Skeletal muscle satellite cell (primary cell): ENCODE measurements at regions not wholly inside any gene's neighbourhood (a gene's known extent, or its start where the extent isn't known, plus 50 kb on each side); places are given as distances from the start of the nearest gene placed in this dataset.
"Not testable (repeated sequence)": the region's sequence is repeated elsewhere in the genome, so short reads cannot be mapped to it uniquely, and the experiment has no call there.

Experiments used
- H3K27me3 ChIP-seq: 2 replicates; pipeline ENCODE4 v1.7.0; 2013; ENCODE audit warnings: low read length; ENCODE audit not compliant: control insufficient read depth, insufficient read depth
- H3K36me3 ChIP-seq: 2 replicates; pipeline ENCODE4 v1.7.0; 2013; ENCODE audit warnings: mild to moderate bottlenecking, control low read depth, low read length; ENCODE audit not compliant: insufficient read depth
- H3K4me1 ChIP-seq: 2 replicates; pipeline ENCODE4 v1.7.0; 2013; ENCODE audit warnings: low read length; ENCODE audit not compliant: control insufficient read depth, insufficient read depth
- H3K4me2 ChIP-seq: 2 replicates; pipeline ENCODE4 v1.7.0; 2013; ENCODE audit warnings: mild to moderate bottlenecking, low read length
- H3K4me3 ChIP-seq: 2 replicates; pipeline ENCODE4 v1.7.0; 2013; ENCODE audit warnings: low read length
- H3K9ac ChIP-seq: 2 replicates; pipeline ENCODE4 v1.7.0; 2013; ENCODE audit warnings: mild to moderate bottlenecking, low read depth, low read length, moderate library complexity
- H3K9me3 ChIP-seq: replicated peaks from 2 replicates; pipeline ENCODE4 v1.7.0; 2013; ENCODE audit warnings: mild to moderate bottlenecking, control low read depth, low read length

- Histone ChIP-seq H3K4me1 (no peaks in the 10 kb centered on the region), H3K36me3 (no peaks in the 10 kb centered on the region), H3K27me3 (no peaks in the 10 kb centered on the region), H3K4me2 (no peak overlapping the region), H3K4me3 (no peak overlapping the region), H3K9me3 (no peaks in the 10 kb centered on the region), H3K9ac (no peak overlapping the region)
Observed at GRCh38 chrX:121365572-121366161, 318.3 kb downstream of the GLUD2 start.

- no peaks in the 10 kb centered on the region for H3K9me3 ChIP-seq
- H3K4me3 ChIP-seq, result no peak overlapping the region
- H3K27me3 ChIP-seq, result no peaks in the 10 kb centered on the region
- H3K4me2 ChIP-seq, result no peak overlapping the region
- no peaks in the 10 kb centered on the region for H3K4me1 ChIP-seq
- no peak overlapping the region for H3K9ac ChIP-seq
- H3K36me3 ChIP-seq, result no peaks in the 10 kb centered on the region
Observed at GRCh38 chrX:121374471-121374870, 327.1 kb downstream of the GLUD2 start.

- not testable (repeated sequence) for H3K9me3 ChIP-seq, H3K9ac ChIP-seq, H3K4me2 ChIP-seq, H3K4me1 ChIP-seq, H3K36me3 ChIP-seq, H3K27me3 ChIP-seq, H3K4me3 ChIP-seq
Observed at GRCh38 chrX:121381915-121382314, 334.5 kb downstream of the GLUD2 start.

GRCh38 chrX:121389976-121390714 lies 342.7 kb downstream of the GLUD2 start:
- no peaks in the 10 kb centered on the region for H3K27me3 ChIP-seq
- no peaks in the 10 kb centered on the region for H3K9me3 ChIP-seq
- no peak overlapping the region for H3K4me2 ChIP-seq
- no peak overlapping the region for H3K9ac ChIP-seq
- H3K4me1 ChIP-seq, result no peaks in the 10 kb centered on the region
- no peaks in the 10 kb centered on the region for H3K36me3 ChIP-seq
- H3K4me3 ChIP-seq, result no peak overlapping the region

- no peaks in the 10 kb centered on the region for H3K9me3 ChIP-seq
- H3K9ac ChIP-seq, result no peak overlapping the region
- H3K4me2 ChIP-seq, result no peak overlapping the region
- H3K4me1 ChIP-seq, result no peaks in the 10 kb centered on the region
- no peaks in the 10 kb centered on the region for H3K27me3 ChIP-seq
- H3K36me3 ChIP-seq, result no peaks in the 10 kb centered on the region
- H3K4me3 ChIP-seq, result no peak overlapping the region
Observed at GRCh38 chrX:121405826-121406225, 358.4 kb downstream of the GLUD2 start.

GRCh38 chrX:121407627-121408026 lies 360.2 kb downstream of the GLUD2 start:
- Histone ChIP-seq H3K27me3 (no peaks in the 10 kb centered on the region), H3K4me3 (no peak overlapping the region), H3K4me1 (no peaks in the 10 kb centered on the region), H3K36me3 (no peaks in the 10 kb centered on the region), H3K4me2 (no peak overlapping the region), H3K9me3 (no peaks in the 10 kb centered on the region), H3K9ac (no peak overlapping the region)

- not testable (repeated sequence) for H3K4me3 ChIP-seq, H3K36me3 ChIP-seq, H3K4me2 ChIP-seq, H3K9me3 ChIP-seq, H3K4me1 ChIP-seq, H3K9ac ChIP-seq, H3K27me3 ChIP-seq
Observed at GRCh38 chrX:121431514-121431913, 384.1 kb downstream of the GLUD2 start.

GRCh38 chrX:121433289-121433688 lies 385.9 kb downstream of the GLUD2 start:
- Histone ChIP-seq H3K4me3 (no peak overlapping the region), H3K4me1 (no peaks in the 10 kb centered on the region), H3K36me3 (no peaks in the 10 kb centered on the region), H3K27me3 (no peaks in the 10 kb centered on the region), H3K9me3 (no peaks in the 10 kb centered on the region), H3K9ac (no peak overlapping the region), H3K4me2 (no peak overlapping the region)

- H3K9ac ChIP-seq, H3K4me3 ChIP-seq, H3K4me2 ChIP-seq, H3K4me1 ChIP-seq, H3K9me3 ChIP-seq, H3K27me3 ChIP-seq, H3K36me3 ChIP-seq: not testable (repeated sequence)
Observed at GRCh38 chrX:121437666-121438065, 390.3 kb downstream of the GLUD2 start.

- Histone ChIP-seq H3K36me3 (no peaks in the 10 kb centered on the region), H3K4me2 (no peak overlapping the region), H3K9ac (no peak overlapping the region)
Observed at GRCh38 chrX:121455890-121456289, 408.5 kb downstream of the GLUD2 start.

GRCh38 chrX:121456315-121456714 lies 408.9 kb downstream of the GLUD2 start:
- no peaks in the 10 kb centered on the region for H3K36me3 ChIP-seq
- H3K9ac ChIP-seq, result no peak overlapping the region
- H3K27me3 ChIP-seq, result no peaks in the 10 kb centered on the region
- H3K9me3 ChIP-seq, result no peaks in the 10 kb centered on the region
- H3K4me1 ChIP-seq, result no peaks in the 10 kb centered on the region
- no peak overlapping the region for H3K4me2 ChIP-seq
- H3K4me3 ChIP-seq, result no peak overlapping the region

More at GRCh38 chrX:121455890-121456289, 408.5 kb downstream of the GLUD2 start:
- H3K4me1 ChIP-seq, result no peaks in the 10 kb centered on the region
- no peaks in the 10 kb centered on the region for H3K27me3 ChIP-seq
- H3K4me3 ChIP-seq, result no peak overlapping the region
- H3K9me3 ChIP-seq, result no peaks in the 10 kb centered on the region

GRCh38 chrX:121457096-121457495 lies 409.7 kb downstream of the GLUD2 start:
- Histone ChIP-seq H3K4me3 (no peak overlapping the region), H3K4me1 (no peaks in the 10 kb centered on the region), H3K9ac (no peak overlapping the region), H3K27me3 (no peaks in the 10 kb centered on the region), H3K9me3 (no peaks in the 10 kb centered on the region), H3K4me2 (no peak overlapping the region), H3K36me3 (no peaks in the 10 kb centered on the region)
